Peyer's patch (tissue), 4 donors: ENCODE measurements at regions not wholly inside any gene's neighbourhood (a gene's known extent, or its start where the extent isn't known, plus 50 kb on each side); places are given as distances from the start of the nearest gene placed in this dataset.

Experiments
- CTCF ChIP-seq, 6 experiments: fragments of 450-650 bp in 4 of 6; fragments of 200-600 bp in 2 of 6; sonication (generic) in 1 of 6; IDR thresholded peaks; one replicate each; pipeline ENCODE4 v1.5.1; 2017 to 2019; ENCODE audit warnings: antibody characterized with exemption in 6 of 6, mild to moderate bottlenecking in 3 of 6, moderate library complexity in 1 of 6
- POLR2A ChIP-seq, 2 donors: fragments of 450-650 bp; IDR thresholded peaks; one replicate each; pipeline ENCODE4 v1.5.1; 2017; ENCODE audit warnings: antibody characterized with exemption in 2 of 2, mild to moderate bottlenecking in 2 of 2, moderate library complexity in 2 of 2

- TF ChIP-seq CTCF (IDR thresholded peaks at IDR 0.05) (no peak), POLR2A (IDR thresholded peaks at IDR 0.05) (no peak)
These were observed 144.2 kb downstream of the TTLL2 start for GRCh38 chr6:167469101-167469500.
